ENCODE measurements at regions not wholly inside any gene's neighbourhood (a gene's known extent, or its start where the extent isn't known, plus 50 kb on each side); places are given as distances from the start of the nearest gene placed in this dataset.

DNA sequence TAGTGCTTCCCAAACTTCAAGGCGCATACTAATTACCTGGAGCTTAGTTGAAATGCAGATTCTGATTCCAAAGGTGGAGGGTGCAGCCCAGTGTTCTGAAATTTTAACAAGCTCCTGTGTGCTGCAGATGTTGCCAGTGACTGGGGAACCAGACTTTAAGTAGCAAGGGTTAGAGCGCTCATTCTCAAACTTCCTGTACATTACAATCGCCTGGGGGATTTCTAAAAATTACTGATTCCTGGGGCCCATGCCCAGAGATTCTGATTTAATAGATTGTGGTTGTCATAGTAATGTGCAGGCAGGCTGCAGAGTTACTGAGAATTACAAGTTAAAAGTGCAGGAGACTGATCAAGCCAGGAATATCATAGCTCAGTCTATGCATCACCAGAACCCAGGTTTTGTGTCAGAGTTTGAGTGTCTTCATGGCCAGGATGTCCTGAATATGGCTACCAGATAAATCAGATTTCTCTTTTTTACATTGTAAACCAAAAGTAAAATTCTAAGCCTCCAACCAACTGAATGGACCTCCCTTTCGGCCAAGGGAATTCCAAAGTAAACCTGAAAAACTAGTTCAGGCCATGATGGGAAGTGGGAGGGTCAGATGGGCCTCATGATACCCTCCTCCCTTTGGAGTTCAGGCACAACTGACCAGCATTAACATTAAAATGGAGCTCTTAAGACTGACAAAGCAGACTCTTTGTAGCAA is 121.6 kb downstream of the ATXN3L start:
- TF ChIP-seq, protein P1, sequence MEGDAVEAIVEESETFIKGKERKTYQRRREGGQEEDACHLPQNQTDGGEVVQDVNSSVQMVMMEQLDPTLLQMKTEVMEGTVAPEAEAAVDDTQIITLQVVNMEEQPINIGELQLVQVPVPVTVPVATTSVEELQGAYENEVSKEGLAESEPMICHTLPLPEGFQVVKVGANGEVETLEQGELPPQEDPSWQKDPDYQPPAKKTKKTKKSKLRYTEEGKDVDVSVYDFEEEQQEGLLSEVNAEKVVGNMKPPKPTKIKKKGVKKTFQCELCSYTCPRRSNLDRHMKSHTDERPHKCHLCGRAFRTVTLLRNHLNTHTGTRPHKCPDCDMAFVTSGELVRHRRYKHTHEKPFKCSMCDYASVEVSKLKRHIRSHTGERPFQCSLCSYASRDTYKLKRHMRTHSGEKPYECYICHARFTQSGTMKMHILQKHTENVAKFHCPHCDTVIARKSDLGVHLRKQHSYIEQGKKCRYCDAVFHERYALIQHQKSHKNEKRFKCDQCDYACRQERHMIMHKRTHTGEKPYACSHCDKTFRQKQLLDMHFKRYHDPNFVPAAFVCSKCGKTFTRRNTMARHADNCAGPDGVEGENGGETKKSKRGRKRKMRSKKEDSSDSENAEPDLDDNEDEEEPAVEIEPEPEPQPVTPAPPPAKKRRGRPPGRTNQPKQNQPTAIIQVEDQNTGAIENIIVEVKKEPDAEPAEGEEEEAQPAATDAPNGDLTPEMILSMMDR (conservative IDR thresholded peaks at IDR 0.05), result no peak
- TF ChIP-seq ZFX (IDR thresholded peaks at IDR 0.05), result no peak
